ENCODE measurements at regions not wholly inside any gene's neighbourhood (a gene's known extent, or its start where the extent isn't known, plus 50 kb on each side); places are given as distances from the start of the nearest gene placed in this dataset.

GRCh38 chr16:63623551-63624039 lies 1498.3 kb downstream of the CDH11 start:
- Mint-ChIP-seq H3K9me3 (peaks cover 25% of the 10 kb centered on the region), H3K27me3 (no peaks in the 10 kb centered on the region), H3K36me3 (no peaks in the 10 kb centered on the region), H3K27ac (no peak overlapping the region), H3K4me3 (no peak overlapping the region), H3K4me1 (ENCODE audit: low read depth) (no peaks in the 10 kb centered on the region)
- ChIA-PET CTCF (no interaction called here), POLR2A (no interaction called here)
- intact Hi-C loops (cut with micrococcal nuclease), result no loop called here
- DNase-seq, result no peak

DNA sequence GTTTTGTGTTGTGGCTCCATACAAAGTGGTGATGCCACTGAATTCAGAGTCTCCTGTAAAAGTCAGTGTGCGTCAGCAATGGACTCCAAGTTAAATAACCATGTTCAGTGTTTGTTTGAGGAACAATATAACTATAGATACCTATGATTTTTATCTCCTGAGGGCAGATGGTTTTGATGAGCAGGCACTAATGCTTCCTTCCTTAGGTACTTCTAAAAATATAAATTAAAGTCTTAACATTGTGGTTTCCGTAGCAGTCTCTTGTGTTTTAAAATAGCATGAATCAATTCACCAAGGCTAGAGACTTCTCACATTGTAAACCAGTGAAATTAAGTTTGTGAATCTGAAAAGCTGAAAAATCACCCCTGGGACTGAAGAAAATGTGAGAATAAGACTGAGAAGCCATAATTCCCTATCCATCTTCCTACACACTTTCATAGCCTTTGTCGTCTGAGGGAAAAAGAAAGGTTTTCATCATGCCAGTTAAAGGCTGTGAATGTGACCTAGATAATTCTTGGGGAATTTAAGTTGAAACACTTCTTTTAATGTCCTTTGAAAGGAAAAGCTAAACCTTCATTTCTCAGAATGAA lies 1502.9 kb downstream of the CDH11 start:
- no peak overlapping the region for H3K27ac Mint-ChIP-seq
- H3K4me3 Mint-ChIP-seq, result no peak overlapping the region
- ChIA-PET POLR2A (no interaction called here), CTCF (no interaction called here)
- H3K4me1 Mint-ChIP-seq (ENCODE audit: low read depth), result no peaks in the 10 kb centered on the region
- H3K9me3 Mint-ChIP-seq, result peaks cover 32% of the 10 kb centered on the region
- intact Hi-C loops (cut with micrococcal nuclease), result no loop called here
- DNase-seq, result no peak
- no peaks in the 10 kb centered on the region for H3K36me3 Mint-ChIP-seq
- H3K27me3 Mint-ChIP-seq, result no peaks in the 10 kb centered on the region

GRCh38 chr16:63617990-63618763 lies 1503.7 kb downstream of the CDH11 start:
- DNase-seq, result no peak
- intact Hi-C loops (cut with micrococcal nuclease), result no loop called here
- Mint-ChIP-seq H3K4me1 (ENCODE audit: low read depth) (no peaks in the 10 kb centered on the region), H3K9me3 (peaks cover 32% of the 10 kb centered on the region), H3K36me3 (no peaks in the 10 kb centered on the region), H3K27me3 (no peaks in the 10 kb centered on the region), H3K4me3 (no peak overlapping the region), H3K27ac (no peak overlapping the region)
- ChIA-PET CTCF (no interaction called here), POLR2A (no interaction called here)

DNA sequence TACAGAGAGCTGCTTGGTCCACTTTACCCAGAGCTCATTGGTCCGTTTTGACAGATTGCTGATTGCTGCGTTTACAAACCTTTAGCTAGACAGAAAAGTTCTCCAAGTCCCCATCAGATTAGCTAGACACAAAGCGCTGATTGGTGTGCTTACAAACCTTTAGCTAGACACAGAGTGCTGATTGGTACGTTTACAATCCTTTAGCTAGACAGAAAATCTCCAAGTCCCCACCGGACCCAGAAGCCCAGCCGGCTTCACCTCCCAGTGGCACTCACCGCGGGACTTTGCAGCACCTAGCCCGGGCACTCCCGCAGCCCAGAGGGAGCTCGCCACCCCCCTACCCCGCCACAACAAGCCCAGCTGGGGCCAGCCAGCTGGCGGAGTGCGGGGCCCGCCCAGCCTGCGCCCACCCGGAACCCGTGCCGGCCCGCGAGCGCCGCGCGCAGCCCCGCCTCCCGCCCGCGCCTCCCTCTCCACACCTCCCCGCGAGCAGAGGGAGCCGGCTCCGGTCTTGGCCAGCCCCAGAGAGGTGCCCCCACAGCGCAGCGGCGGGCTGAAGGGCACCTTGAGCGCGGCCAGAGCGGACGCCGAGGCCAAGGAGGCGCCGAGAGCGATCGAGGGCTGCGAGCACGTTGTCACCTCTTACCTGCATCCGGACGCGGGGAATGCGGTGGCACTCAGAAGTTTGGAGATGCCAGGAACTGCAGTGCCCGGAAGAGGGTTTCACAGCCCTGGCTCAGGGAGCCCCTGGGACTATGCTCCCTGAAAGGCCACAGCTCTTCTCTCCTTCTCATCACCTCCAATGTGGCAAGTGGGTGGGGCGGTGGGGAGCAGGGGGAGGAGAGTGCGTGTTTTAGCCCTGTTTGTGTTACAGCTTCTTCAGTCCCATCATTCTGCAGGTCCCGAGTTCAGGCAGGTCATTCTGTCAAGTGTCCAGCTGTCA lies 1504.5 kb downstream of the CDH11 start:
- no peak overlapping the region for H3K4me3 Mint-ChIP-seq
- intact Hi-C loops (cut with micrococcal nuclease), result no loop called here
- H3K36me3 Mint-ChIP-seq, result no peaks in the 10 kb centered on the region
- POLR2A ChIA-PET, result no interaction called here
- CTCF ChIA-PET, result no interaction called here
- H3K9me3 Mint-ChIP-seq, result peaks cover 38% of the 10 kb centered on the region
- H3K27me3 Mint-ChIP-seq, result no peaks in the 10 kb centered on the region
- no peak overlapping the region for H3K27ac Mint-ChIP-seq
- H3K4me1 Mint-ChIP-seq (ENCODE audit: low read depth), result no peaks in the 10 kb centered on the region
- no peak for DNase-seq

DNA sequence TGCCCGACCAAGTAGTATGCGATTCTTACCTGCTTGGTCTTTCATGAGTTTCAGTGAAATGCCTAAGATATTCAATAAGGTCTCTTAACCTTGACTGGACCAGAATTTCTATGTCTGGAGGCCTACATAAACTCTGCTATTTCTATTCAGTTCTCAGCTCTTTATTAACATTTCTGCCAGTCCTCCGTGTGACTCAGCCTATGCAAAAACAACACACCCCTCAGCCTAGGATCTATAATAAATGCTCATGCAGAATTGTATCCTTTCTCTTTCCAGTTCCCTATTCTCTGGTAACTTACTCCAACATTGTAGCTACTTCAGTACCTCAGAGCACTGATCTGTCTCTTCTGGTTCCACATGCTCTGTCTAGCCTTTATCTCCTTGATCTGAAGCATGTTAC lies 1507.4 kb downstream of the CDH11 start:
- DNase-seq, result no peak
- Mint-ChIP-seq H3K4me3 (no peak overlapping the region), H3K36me3 (peaks cover under 1% of the 10 kb centered on the region), H3K4me1 (ENCODE audit: low read depth) (no peaks in the 10 kb centered on the region), H3K9me3 (peaks cover 44% of the 10 kb centered on the region), H3K27ac (no peak overlapping the region), H3K27me3 (no peaks in the 10 kb centered on the region)
- CTCF ChIA-PET, result no interaction called here
- POLR2A ChIA-PET, result no interaction called here
- intact Hi-C loops (cut with micrococcal nuclease), result no loop called here

GRCh38 chr16:63613701-63614100 lies 1508.2 kb downstream of the CDH11 start:
- no peak for DNase-seq
- H3K4me3 Mint-ChIP-seq, result no peak overlapping the region
- peaks cover 2% of the 10 kb centered on the region for H3K36me3 Mint-ChIP-seq
- no peak overlapping the region for H3K27ac Mint-ChIP-seq
- H3K4me1 Mint-ChIP-seq (ENCODE audit: low read depth), result no peaks in the 10 kb centered on the region
- H3K9me3 Mint-ChIP-seq, result peaks cover 48% of the 10 kb centered on the region
- ChIA-PET CTCF (no interaction called here), POLR2A (no interaction called here)
- intact Hi-C loops (cut with micrococcal nuclease), result no loop called here
- H3K27me3 Mint-ChIP-seq, result no peaks in the 10 kb centered on the region

- Mint-ChIP-seq H3K27ac (no peak overlapping the region), H3K27me3 (no peaks in the 10 kb centered on the region), H3K9me3 (peaks cover 50% of the 10 kb centered on the region), H3K4me3 (no peak overlapping the region), H3K4me1 (ENCODE audit: low read depth) (no peaks in the 10 kb centered on the region), H3K36me3 (peaks cover 2% of the 10 kb centered on the region)
- intact Hi-C loops (cut with micrococcal nuclease), result no loop called here
- ChIA-PET POLR2A (no interaction called here), CTCF (no interaction called here)
- no peak for DNase-seq
These were observed 1509.2 kb downstream of the CDH11 start for GRCh38 chr16:63612462-63613227.

GRCh38 chr16:63606778-63607177 lies 1515.1 kb downstream of the CDH11 start:
- Mint-ChIP-seq H3K27ac (no peak overlapping the region), H3K9me3 (peaks cover 36% of the 10 kb centered on the region), H3K4me3 (no peak overlapping the region), H3K36me3 (peaks cover 2% of the 10 kb centered on the region), H3K4me1 (ENCODE audit: low read depth) (no peaks in the 10 kb centered on the region), H3K27me3 (no peaks in the 10 kb centered on the region)
- ChIA-PET POLR2A (no interaction called here), CTCF (no interaction called here)
- intact Hi-C loops (cut with micrococcal nuclease), result no loop called here
- DNase-seq, result no peak

DNA sequence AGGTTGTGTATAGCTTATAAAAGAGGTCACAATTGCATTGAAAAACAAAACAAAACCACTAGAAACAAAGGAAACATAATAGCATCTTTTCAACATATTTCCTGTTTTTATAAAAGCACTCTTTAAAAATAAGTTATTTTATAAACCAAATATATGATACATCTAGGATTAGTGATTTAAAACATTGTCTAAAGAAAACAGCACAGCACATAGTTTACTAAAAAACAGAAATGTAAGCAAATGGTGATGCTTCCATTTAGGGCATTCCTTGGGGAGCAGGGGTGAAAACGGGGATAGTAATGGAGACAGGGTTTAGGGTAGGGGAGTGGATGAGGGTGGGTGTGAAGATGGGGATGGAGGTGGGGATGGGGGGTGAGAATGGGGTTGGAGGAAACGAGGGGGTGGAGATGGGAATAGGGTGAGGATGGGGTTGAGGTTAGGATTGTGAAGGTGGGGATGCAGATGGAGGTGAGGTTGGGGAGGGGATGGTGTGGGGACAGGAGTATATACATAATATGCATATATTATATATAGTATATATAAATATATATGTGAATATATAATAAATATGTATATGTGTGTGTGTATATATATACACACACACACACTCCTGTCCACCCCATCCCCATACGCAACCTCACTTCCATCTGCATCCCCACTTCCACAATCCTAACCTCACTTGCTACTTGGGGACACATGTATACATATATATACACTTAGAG lies 1519.5 kb downstream of the CDH11 start:
- Mint-ChIP-seq H3K4me3 (no peak overlapping the region), H3K9me3 (peaks cover 31% of the 10 kb centered on the region), H3K27ac (no peak overlapping the region), H3K4me1 (ENCODE audit: low read depth) (no peaks in the 10 kb centered on the region), H3K27me3 (no peaks in the 10 kb centered on the region), H3K36me3 (no peaks in the 10 kb centered on the region)
- no peak for DNase-seq
- intact Hi-C loops (cut with micrococcal nuclease), result no loop called here
- CTCF ChIA-PET, result no interaction called here
- POLR2A ChIA-PET, result no interaction called here

DNA sequence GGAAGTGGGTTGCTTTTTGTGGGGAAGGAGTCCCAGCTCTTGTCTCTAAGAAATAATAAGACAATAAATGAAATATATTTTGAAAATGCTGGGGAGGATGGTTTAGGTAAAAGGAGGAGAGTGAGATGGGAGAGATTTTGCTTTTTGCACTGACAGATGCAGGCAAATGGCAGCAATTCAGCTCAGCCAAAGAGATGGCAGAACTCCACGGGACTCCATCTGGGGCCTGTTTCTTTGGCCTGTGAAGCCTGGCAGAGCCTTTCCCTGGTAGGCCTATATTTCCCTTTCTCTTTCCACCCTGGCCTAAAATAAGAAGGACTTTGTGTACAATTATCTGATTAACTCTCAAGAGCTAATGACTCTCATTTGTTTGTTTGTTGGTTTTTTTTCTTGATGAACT lies 1525.1 kb downstream of the CDH11 start:
- intact Hi-C loops (cut with micrococcal nuclease), result no loop called here
- Mint-ChIP-seq H3K27me3 (no peaks in the 10 kb centered on the region), H3K27ac (no peak overlapping the region)

DNA sequence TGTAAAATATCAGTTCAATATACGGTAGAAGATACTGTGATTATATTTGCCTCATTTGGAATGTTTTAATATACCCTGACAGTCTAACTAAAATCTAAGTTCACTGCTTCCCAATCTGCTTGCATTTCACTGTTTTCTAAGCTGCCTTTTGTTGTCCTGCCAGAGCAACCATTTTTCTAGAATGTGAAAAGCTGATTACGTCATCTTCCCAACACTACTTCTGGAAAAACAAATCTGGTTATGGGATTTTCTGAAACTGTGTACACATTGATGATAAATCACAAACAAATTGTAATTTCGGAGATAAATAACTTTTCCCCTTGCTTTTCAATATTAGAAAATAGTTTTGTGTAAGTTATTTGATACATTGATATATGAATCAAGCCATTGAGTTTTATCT lies 1529.0 kb downstream of the CDH11 start:
- no peaks in the 10 kb centered on the region for H3K27me3 Mint-ChIP-seq
- no peak for DNase-seq
- POLR2A ChIA-PET, result no interaction called here
- H3K27ac Mint-ChIP-seq, result no peak overlapping the region
- H3K36me3 Mint-ChIP-seq, result no peaks in the 10 kb centered on the region
- peaks cover 38% of the 10 kb centered on the region for H3K9me3 Mint-ChIP-seq
- intact Hi-C loops (cut with micrococcal nuclease), result no loop called here
- no peak overlapping the region for H3K4me3 Mint-ChIP-seq
- CTCF ChIA-PET, result no interaction called here
- no peaks in the 10 kb centered on the region for H3K4me1 Mint-ChIP-seq (ENCODE audit: low read depth)

More for the DNA sequence above, 1525.1 kb downstream of the CDH11 start:
- no peak for DNase-seq
- Mint-ChIP-seq H3K9me3 (peaks cover 38% of the 10 kb centered on the region), H3K4me1 (ENCODE audit: low read depth) (no peaks in the 10 kb centered on the region), H3K36me3 (no peaks in the 10 kb centered on the region), H3K4me3 (no peak overlapping the region)
- ChIA-PET CTCF (no interaction called here), POLR2A (no interaction called here)
